ENCODE measurements at regions not wholly inside any gene's neighbourhood (a gene's known extent, or its start where the extent isn't known, plus 50 kb on each side); places are given as distances from the start of the nearest gene placed in this dataset.

DNA sequence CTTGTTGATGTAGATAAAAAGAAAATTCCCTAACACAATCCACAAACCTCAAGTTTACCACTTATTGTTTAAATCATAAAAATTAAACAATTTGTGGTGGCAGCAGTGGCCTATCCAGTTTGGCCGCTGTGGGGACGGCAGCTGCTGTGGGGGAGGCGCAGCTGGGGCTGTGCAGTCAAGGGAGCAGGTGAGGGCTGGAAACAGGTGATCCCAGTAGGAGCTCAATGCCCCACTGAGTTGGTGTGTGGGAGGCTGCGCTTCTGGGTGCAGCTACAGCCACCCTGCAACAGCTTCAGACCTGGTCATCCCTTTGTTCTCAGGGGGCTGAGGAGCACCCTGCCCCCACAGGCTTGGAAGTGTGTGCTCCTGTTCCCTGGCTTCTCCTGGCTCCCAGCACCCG is 266.0 kb upstream of the FSIP2 start:
- peaks cover 13% of the 10 kb centered on the region for H3K9me3 Mint-ChIP-seq

DNA sequence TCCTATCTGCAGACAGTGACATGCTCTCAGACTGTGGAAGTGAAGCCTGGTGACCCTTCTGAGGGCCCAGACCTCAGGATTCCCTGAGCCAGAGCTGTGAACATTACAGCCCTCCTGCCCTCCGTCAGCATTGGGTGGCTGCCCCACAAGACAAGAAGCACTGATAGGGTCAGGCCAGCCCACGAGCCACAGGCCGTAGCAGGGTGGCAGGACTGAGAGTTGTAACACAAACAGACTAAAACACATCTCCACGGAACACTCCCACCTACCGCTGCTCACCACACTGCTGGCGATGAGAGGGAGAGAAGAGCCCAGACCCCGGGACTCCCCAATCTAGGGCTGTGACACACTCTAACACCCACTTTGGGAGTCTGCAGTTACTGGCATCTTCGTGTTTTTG is 264.8 kb upstream of the FSIP2 start:
- H3K4me1 ChIP-seq (ENCODE audit: control insufficient read depth, insufficient read depth, low read length): peaks cover 8% of the 10 kb centered on the region
- Mint-ChIP-seq H3K9me3 (peaks cover 13% of the 10 kb centered on the region), H3K4me3 (no peak overlapping the region), H3K4me1 (peaks cover 23% of the 10 kb centered on the region), H3K27ac (no peak overlapping the region), H3K36me3 (ENCODE audit: low read depth) (peaks cover 21% of the 10 kb centered on the region), H3K27me3 (ENCODE audit: insufficient read depth) (no peaks in the 10 kb centered on the region)
- no peaks in the 10 kb centered on the region for H3K36me3 ChIP-seq (ENCODE audit: control insufficient read depth, insufficient read depth, low read length)
- H3K27ac ChIP-seq (ENCODE audit: low read depth, low read length): no peak overlapping the region
- peak; percentile 57 for DNase-seq
- no peak overlapping the region for H3K9ac ChIP-seq (ENCODE audit: extremely low read depth, low read length, poor library complexity, severe bottlenecking)
- H3K9me3 ChIP-seq (ENCODE audit: control insufficient read depth, low read length): peaks cover 24% of the 10 kb centered on the region
- 88 to 100% methylated on average over 1 to 8 of the region's 8 CpGs for WGBS, 2 experiments (ENCODE audit: insufficient coverage in 1 of 2, insufficient read length in 1 of 2)
- no peak overlapping the region for H3K4me3 ChIP-seq (ENCODE audit: low read length)
- no peaks in the 10 kb centered on the region for H3K27me3 ChIP-seq (ENCODE audit: control insufficient read depth, insufficient read depth, low read length, poor library complexity, severe bottlenecking)
- TF ChIP-seq, protein P1, sequence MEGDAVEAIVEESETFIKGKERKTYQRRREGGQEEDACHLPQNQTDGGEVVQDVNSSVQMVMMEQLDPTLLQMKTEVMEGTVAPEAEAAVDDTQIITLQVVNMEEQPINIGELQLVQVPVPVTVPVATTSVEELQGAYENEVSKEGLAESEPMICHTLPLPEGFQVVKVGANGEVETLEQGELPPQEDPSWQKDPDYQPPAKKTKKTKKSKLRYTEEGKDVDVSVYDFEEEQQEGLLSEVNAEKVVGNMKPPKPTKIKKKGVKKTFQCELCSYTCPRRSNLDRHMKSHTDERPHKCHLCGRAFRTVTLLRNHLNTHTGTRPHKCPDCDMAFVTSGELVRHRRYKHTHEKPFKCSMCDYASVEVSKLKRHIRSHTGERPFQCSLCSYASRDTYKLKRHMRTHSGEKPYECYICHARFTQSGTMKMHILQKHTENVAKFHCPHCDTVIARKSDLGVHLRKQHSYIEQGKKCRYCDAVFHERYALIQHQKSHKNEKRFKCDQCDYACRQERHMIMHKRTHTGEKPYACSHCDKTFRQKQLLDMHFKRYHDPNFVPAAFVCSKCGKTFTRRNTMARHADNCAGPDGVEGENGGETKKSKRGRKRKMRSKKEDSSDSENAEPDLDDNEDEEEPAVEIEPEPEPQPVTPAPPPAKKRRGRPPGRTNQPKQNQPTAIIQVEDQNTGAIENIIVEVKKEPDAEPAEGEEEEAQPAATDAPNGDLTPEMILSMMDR (conservative IDR thresholded peaks at IDR 0.05): no peak

More for the DNA sequence above, 266.0 kb upstream of the FSIP2 start:
- H3K27me3 Mint-ChIP-seq (ENCODE audit: insufficient read depth): no peaks in the 10 kb centered on the region
- no peak overlapping the region for H3K9ac ChIP-seq (ENCODE audit: extremely low read depth, low read length, poor library complexity, severe bottlenecking)
- no peak overlapping the region for H3K4me3 ChIP-seq (ENCODE audit: low read length)
- TF ChIP-seq, protein P1 (conservative IDR thresholded peaks at IDR 0.05): no peak
- no peaks in the 10 kb centered on the region for H3K27me3 ChIP-seq (ENCODE audit: control insufficient read depth, insufficient read depth, low read length, poor library complexity, severe bottlenecking)
- H3K36me3 Mint-ChIP-seq (ENCODE audit: low read depth): peaks cover 21% of the 10 kb centered on the region
- WGBS, 2 experiments (ENCODE audit: insufficient coverage in 1 of 2, insufficient read length in 1 of 2): 95 to 100% methylated on average over 1 to 5 of the region's 5 CpGs
- DNase-seq: no peak
- H3K36me3 ChIP-seq (ENCODE audit: control insufficient read depth, insufficient read depth, low read length): no peaks in the 10 kb centered on the region
- no peak overlapping the region for H3K27ac Mint-ChIP-seq
- H3K27ac ChIP-seq (ENCODE audit: low read depth, low read length): no peak overlapping the region
- peaks cover 13% of the 10 kb centered on the region for H3K4me1 Mint-ChIP-seq
- peaks cover 8% of the 10 kb centered on the region for H3K4me1 ChIP-seq (ENCODE audit: control insufficient read depth, insufficient read depth, low read length)
- H3K4me3 Mint-ChIP-seq: no peak overlapping the region
- H3K9me3 ChIP-seq (ENCODE audit: control insufficient read depth, low read length): peaks cover 24% of the 10 kb centered on the region

DNA sequence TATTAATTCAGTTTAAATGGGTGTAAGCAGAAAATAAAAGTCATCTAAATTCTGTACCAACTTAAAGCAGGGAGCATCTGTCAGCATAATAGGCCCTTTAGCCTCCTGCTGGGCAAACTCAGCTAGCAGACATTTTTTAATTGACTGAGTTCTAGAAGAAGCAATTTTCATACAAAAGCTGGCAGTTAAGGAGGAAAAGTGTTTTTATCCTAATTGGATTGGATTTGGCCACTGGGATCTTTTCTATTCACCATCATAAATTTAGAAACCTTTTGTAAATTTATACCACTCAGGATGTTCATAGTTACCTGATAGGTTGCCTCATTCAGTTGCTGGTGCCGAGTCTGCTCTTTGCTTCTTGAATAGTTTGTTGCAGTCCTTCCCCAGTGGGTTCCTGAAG is 262.7 kb upstream of the FSIP2 start:
- Mint-ChIP-seq H3K36me3 (ENCODE audit: low read depth) (peaks cover 21% of the 10 kb centered on the region), H3K27me3 (ENCODE audit: insufficient read depth) (no peaks in the 10 kb centered on the region), H3K4me3 (no peak overlapping the region), H3K4me1 (peaks cover 30% of the 10 kb centered on the region), H3K27ac (no peak overlapping the region), H3K9me3 (peaks cover 13% of the 10 kb centered on the region)
- Histone ChIP-seq H3K36me3 (ENCODE audit: control insufficient read depth, insufficient read depth, low read length) (no peaks in the 10 kb centered on the region), H3K9me3 (ENCODE audit: control insufficient read depth, low read length) (peaks cover 24% of the 10 kb centered on the region), H3K9ac (ENCODE audit: extremely low read depth, low read length, poor library complexity, severe bottlenecking) (no peak overlapping the region), H3K27me3 (ENCODE audit: control insufficient read depth, insufficient read depth, low read length, poor library complexity, severe bottlenecking) (no peaks in the 10 kb centered on the region), H3K27ac (ENCODE audit: low read depth, low read length) (peak overlapping the region; percentile 73), H3K4me1 (ENCODE audit: control insufficient read depth, insufficient read depth, low read length) (peaks cover 8% of the 10 kb centered on the region), H3K4me3 (ENCODE audit: low read length) (peak overlapping the region; percentile 24)
- 35% methylated on average over 1 of the region's 1 CpG; no CpG with 5 or more reads in 1 of the 2 experiments for WGBS, 2 experiments (ENCODE audit: insufficient coverage in 1 of 2, insufficient read length in 1 of 2)
- TF ChIP-seq, protein P1 (conservative IDR thresholded peaks at IDR 0.05): peak; percentile 55
- no peak for DNase-seq
